Tibial artery (tissue), 4 donors: ENCODE measurements at regions not wholly inside any gene's neighbourhood (a gene's known extent, or its start where the extent isn't known, plus 50 kb on each side); places are given as distances from the start of the nearest gene placed in this dataset.

Source experiments
- DNase-seq, 2 donors: peaks; one replicate each; pipeline ENCODE4 v3.0.0-alpha.2; 2019
- H3K27ac ChIP-seq, 2 donors: fragments of 200-600 bp; sonication (generic) in 1 of 2; 1 replicate in 1 of 2; 2 replicates in 1 of 2; pipeline ENCODE4 v1.5.1; 2018 to 2019; ENCODE audit warnings: mild to moderate bottlenecking in 1 of 2
- H3K27me3 ChIP-seq, 2 donors: fragments of 200-600 bp; sonication (generic) in 1 of 2; one replicate each; pipeline versions ENCODE4 v1.5.1 to v1.6.0; 2016 to 2019
- H3K36me3 ChIP-seq, 3 donors: fragments of 200-600 bp; sonication (generic) in 2 of 3; one replicate each; pipeline ENCODE4 v1.5.1; 2016 to 2019; ENCODE audit warnings: mild to moderate bottlenecking in 2 of 3
- H3K4me1 ChIP-seq, 4 donors: fragments of 200-600 bp; sonication (generic) in 2 of 4; 1 replicate in 3 of 4; 2 replicates in 1 of 4; pipeline ENCODE4 v1.5.1; 2016 to 2019
- H3K4me3 ChIP-seq, 2 donors: fragments of 200-600 bp; sonication (generic) in 1 of 2; 1 replicate in 1 of 2; 2 replicates in 1 of 2; pipeline ENCODE4 v1.5.1; 2018 to 2019; ENCODE audit warnings: mild to moderate bottlenecking in 2 of 2
- H3K9me3 ChIP-seq, 3 donors: fragments of 200-600 bp; sonication (generic) in 1 of 3; one replicate each; pipeline ENCODE4 v1.5.1; 2016 to 2019
- intact Hi-C: fragments of 100-400 bp; cut with DNase I; formaldehyde crosslinking; loops from one replicate; pipeline ENCODE4 v1.15.0; 2023; ENCODE audit warnings: low total_unique reads
- TF ChIP-seq, protein P1 (sequence below), 2 experiments: fragments of 200-600 bp in 1 of 2; fragments of 450-650 bp in 1 of 2; IDR thresholded peaks; one replicate each; pipeline ENCODE4 v1.5.1; 2017 to 2019; ENCODE audit warnings: antibody characterized with exemption in 2 of 2, mild to moderate bottlenecking in 1 of 2, moderate library complexity in 1 of 2

DNA sequence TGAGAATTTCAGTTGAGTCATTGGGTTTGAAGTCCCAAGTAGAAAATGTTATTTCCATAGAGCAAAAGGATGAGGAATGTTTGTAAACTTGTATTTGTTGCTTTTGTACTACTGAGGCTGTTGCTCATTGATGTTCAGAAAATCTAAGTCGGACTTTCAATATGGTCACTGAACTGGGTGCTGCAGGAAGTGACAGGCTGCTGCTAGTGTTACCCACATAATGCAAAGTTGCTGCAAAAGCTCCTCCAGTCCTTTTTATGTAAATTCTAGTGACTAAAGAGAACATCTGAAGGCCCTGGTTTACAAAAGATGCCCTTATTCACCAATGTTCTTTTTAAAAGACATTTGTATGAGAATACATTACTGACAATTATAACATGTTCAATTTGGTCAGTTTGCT, 131.1 kb upstream of the FAM98A start:
- H3K36me3 ChIP-seq: no peaks in the 10 kb centered on the region
- DNase-seq: no peak
- intact Hi-C loops: no loop called here
- H3K27ac ChIP-seq: no peak overlapping the region
- H3K27me3 ChIP-seq: no peaks in the 10 kb centered on the region
- H3K9me3 ChIP-seq: no peaks in the 10 kb centered on the region
- TF ChIP-seq, protein P1, sequence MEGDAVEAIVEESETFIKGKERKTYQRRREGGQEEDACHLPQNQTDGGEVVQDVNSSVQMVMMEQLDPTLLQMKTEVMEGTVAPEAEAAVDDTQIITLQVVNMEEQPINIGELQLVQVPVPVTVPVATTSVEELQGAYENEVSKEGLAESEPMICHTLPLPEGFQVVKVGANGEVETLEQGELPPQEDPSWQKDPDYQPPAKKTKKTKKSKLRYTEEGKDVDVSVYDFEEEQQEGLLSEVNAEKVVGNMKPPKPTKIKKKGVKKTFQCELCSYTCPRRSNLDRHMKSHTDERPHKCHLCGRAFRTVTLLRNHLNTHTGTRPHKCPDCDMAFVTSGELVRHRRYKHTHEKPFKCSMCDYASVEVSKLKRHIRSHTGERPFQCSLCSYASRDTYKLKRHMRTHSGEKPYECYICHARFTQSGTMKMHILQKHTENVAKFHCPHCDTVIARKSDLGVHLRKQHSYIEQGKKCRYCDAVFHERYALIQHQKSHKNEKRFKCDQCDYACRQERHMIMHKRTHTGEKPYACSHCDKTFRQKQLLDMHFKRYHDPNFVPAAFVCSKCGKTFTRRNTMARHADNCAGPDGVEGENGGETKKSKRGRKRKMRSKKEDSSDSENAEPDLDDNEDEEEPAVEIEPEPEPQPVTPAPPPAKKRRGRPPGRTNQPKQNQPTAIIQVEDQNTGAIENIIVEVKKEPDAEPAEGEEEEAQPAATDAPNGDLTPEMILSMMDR (IDR thresholded peaks at IDR 0.05): no peak
- no peak overlapping the region for H3K4me3 ChIP-seq
- no peaks in the 10 kb centered on the region for H3K4me1 ChIP-seq

DNA sequence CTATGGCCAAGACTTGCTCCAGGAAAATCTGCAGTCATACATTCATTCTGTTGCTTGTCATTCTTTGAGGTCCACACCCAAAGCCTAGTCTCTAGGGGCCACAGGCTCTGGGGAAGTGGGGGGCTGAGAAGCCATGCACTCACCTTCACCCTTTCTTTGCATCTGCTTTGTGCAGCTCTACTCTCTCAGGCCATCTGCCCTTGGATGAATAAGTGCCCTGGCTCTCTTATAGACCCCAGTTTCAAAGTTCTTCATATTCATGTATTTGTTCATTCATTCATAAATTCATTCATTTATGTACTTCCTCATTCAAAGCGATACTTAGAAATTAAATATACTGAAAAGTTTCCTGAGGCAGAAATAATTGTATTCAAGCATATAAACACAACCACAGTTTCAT, 130.3 kb upstream of the FAM98A start:
- no peak for DNase-seq
- H3K27ac ChIP-seq: no peak overlapping the region
- no peaks in the 10 kb centered on the region for H3K9me3 ChIP-seq
- H3K4me1 ChIP-seq: no peaks in the 10 kb centered on the region
- intact Hi-C loops: no loop called here
- TF ChIP-seq, protein P1 (IDR thresholded peaks at IDR 0.05): no peak
- no peaks in the 10 kb centered on the region for H3K27me3 ChIP-seq
- no peak overlapping the region for H3K4me3 ChIP-seq
- no peaks in the 10 kb centered on the region for H3K36me3 ChIP-seq

DNA sequence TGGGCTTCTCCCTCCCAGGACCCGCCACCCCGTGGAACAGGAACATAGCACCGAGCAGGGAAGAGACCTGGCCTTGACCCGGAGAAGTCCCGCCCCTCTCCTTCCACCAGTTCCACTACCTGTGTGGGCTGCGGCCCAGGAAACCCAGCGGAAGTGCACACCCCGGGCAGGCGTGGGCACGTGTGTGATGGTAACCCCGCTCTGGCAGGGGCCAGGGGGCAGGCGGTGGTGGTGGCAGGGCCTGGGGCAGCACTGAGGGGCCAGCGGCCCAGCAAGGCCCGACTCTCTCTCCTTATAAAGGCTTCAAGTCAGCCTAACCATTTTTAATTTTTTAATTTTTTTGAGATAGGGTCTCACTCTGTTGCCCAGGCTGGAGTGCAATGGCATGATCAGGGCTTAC, 129.0 kb upstream of the FAM98A start:
- intact Hi-C loops: no loop called here
- Histone ChIP-seq H3K27ac (no peak overlapping the region), H3K36me3 (no peaks in the 10 kb centered on the region), H3K27me3 (no peaks in the 10 kb centered on the region), H3K4me1 (no peaks in the 10 kb centered on the region), H3K4me3 (no peak overlapping the region), H3K9me3 (no peaks in the 10 kb centered on the region)
- TF ChIP-seq, protein P1 (IDR thresholded peaks at IDR 0.05): no peak
- no peak for DNase-seq

DNA sequence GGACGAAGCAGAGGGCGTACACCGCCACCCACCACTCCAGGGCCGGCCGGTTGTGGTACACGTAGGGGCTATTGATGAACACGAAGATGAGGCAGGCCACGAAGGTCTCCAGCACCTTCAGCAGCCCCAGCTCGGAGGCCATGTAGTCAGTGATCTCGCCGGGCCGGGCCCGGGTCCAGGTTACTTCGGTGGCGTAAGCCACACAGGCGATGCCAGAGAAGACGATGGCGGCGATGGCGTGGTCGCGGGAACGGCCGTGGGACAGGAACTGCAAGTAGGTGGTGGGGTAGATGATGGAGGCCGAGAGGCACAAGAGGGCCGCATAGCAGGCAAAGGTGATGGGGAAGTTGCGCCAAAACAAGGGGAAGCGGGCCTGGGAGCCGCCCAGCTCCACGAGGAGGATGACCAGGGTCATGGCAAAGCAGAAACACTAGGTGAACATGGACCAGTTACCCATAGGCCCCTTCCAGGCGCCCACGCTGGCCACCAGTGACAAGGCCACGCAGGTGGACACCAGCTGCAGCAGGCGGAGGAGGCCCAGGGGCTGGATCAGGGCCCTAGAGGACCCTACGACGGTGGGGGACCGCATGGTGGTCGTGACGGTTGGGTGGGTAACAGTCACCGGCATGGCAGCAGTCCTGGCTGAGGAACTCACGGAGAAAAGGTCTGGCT, 128.4 kb upstream of the FAM98A start:
- intact Hi-C loops: no loop called here
- TF ChIP-seq, protein P1 (IDR thresholded peaks at IDR 0.05): no peak
- no peak for DNase-seq

DNA sequence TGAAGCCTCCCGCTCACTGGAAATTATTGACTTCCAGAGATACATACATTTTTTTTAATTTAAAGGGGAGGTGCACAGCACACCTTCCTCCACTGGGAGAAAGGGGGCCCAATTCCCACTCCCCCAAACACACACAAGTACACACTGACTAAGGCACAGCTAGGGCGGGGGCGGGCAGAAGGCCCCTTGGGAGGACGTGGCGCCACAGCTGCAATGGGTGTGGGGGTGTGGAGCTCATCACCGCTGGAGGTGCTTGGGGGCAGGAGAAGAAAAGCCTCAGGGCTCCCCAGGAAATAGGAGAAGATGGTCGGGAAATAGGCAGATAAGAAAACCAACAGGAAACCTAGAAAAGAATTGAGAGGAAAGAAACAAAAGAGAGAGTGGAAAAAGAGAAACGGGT, 127.3 kb upstream of the FAM98A start:
- intact Hi-C loops: no loop called here
- TF ChIP-seq, protein P1 (IDR thresholded peaks at IDR 0.05): no peak
- Histone ChIP-seq H3K9me3 (no peaks in the 10 kb centered on the region), H3K27ac (no peak overlapping the region), H3K4me3 (no peak overlapping the region), H3K4me1 (no peaks in the 10 kb centered on the region), H3K27me3 (no peaks in the 10 kb centered on the region), H3K36me3 (no peaks in the 10 kb centered on the region)
- DNase-seq: no peak

More for the DNA sequence above, 128.4 kb upstream of the FAM98A start:
- Histone ChIP-seq H3K27me3 (no peaks in the 10 kb centered on the region), H3K4me3 (no peak overlapping the region), H3K36me3 (no peaks in the 10 kb centered on the region), H3K4me1 (no peaks in the 10 kb centered on the region), H3K9me3 (no peaks in the 10 kb centered on the region), H3K27ac (no peak overlapping the region)

DNA sequence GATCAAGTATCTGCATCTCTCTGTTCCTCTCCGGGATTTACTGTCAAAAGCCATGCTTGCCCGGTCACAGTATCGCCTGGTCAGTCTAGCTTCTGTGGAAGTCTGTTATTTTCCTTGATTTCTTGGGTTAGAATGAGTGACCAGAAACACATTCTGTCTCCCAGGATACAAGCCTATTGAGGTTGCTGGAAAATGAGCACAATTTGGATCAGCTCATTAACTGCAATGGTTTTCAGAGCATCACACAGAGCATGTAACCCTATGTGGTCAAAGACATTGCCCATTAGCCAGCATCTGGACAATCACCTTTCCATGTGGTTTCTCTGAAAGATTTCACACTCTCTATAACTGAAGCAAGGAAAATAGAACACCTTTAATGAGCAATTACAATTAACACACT, 124.2 kb upstream of the FAM98A start:
- DNase-seq: no peak
- intact Hi-C loops: no loop called here
- no peaks in the 10 kb centered on the region for H3K4me1 ChIP-seq

More for the DNA sequence above, 124.2 kb upstream of the FAM98A start:
- Histone ChIP-seq H3K36me3 (no peaks in the 10 kb centered on the region), H3K9me3 (no peaks in the 10 kb centered on the region), H3K27ac (no peak overlapping the region), H3K27me3 (no peaks in the 10 kb centered on the region), H3K4me3 (no peak overlapping the region)
- TF ChIP-seq, protein P1 (IDR thresholded peaks at IDR 0.05): no peak
